Psoas muscle (tissue), 7 donors: ENCODE measurements at regions not wholly inside any gene's neighbourhood (a gene's known extent, or its start where the extent isn't known, plus 50 kb on each side); places are given as distances from the start of the nearest gene placed in this dataset.

Experiments used
- ATAC-seq, 4 donors: fragments of 200-7000 bp; cut with Tn5 transposase; one replicate each; pipeline ENCODE4 v1.9.1; 2020; ENCODE audit warnings: moderate library complexity in 3 of 4, mild to moderate bottlenecking in 2 of 4
- DNase-seq, 2 donors: peaks; one replicate each; pipeline ENCODE4 v3.0.0-alpha.2; 2020
- H3K27ac ChIP-seq: fragments of 200-600 bp; one replicate; pipeline ENCODE4 v1.8.0; 2022
- H3K27me3 ChIP-seq, 3 donors: fragments of 200-600 bp in 1 of 3; one replicate each; pipeline versions ENCODE4 v1.6.1 to v1.8.0; 2013 to 2022; ENCODE audit warnings: low read length in 2 of 3, mild to moderate bottlenecking in 2 of 3, moderate library complexity in 1 of 3; ENCODE audit not compliant: insufficient read depth in 3 of 3
- H3K36me3 ChIP-seq, 2 donors: fragments of 200-600 bp in 1 of 2; one replicate each; pipeline versions ENCODE4 v1.6.1 to v1.8.0; 2013 to 2022; ENCODE audit warnings: low read depth in 1 of 2, mild to moderate bottlenecking in 1 of 2, moderate library complexity in 1 of 2; ENCODE audit not compliant: insufficient read depth in 1 of 2
- H3K4me1 ChIP-seq: fragments of 200-600 bp; one replicate; pipeline ENCODE4 v1.8.0; 2022
- H3K4me3 ChIP-seq: fragments of 200-600 bp; one replicate; pipeline ENCODE4 v1.8.0; 2022; ENCODE audit warnings: mild to moderate bottlenecking
- H3K9me3 ChIP-seq: fragments of 200-600 bp; one replicate; pipeline ENCODE4 v1.8.0; 2022
- CTCF ChIP-seq: fragments of 200-600 bp; IDR thresholded peaks from one replicate; pipeline ENCODE4 v1.8.0; 2022; ENCODE audit warnings: antibody characterized with exemption
- WGBS, 3 donors: extraction: QIAGEN DNeasy Blood & Tissue Kit; methylation state at CpG; one replicate each; pipeline versions ENCODE4 v1.1.6 to v1.1.7; 2013; 5-methylcytosine and 5-hydroxymethylcytosine counted together
- intact Hi-C, 2 donors: fragments of 100-400 bp; cut with DNase I; formaldehyde crosslinking; loops; one replicate each; pipeline versions ENCODE4 v1.11.0 to v1.14.2; 2022
- donor health status: healthy with polysubstance abuse.
- donor health status: DM: no; HTN: no; CAD: no; lungs with moderate emphysema.
- donor health status: Bipolar disorder and iron deficiency.
- donor health status: healthy.
- donor health status: DM: yes; HTN: yes; CAD: no.
- donor health status: DM: no; HTN: no; CAD: no.
- donor health status: DM: yes; HTN: yes; CAD: no.

GRCh38 chr6:134821397-134821796, 128.5 kb downstream of the ALDH8A1 start:
- WGBS, 3 donors: 60 to 71% (median 63%) methylated on average over 4 of the region's 4 CpGs

GRCh38 chr6:134819863-134820800, 129.8 kb downstream of the ALDH8A1 start:
- DNase-seq (no peak), ATAC-seq (no peak)
- no peaks in the 10 kb centered on the region for H3K9me3 ChIP-seq
- no peak for TF ChIP-seq CTCF
- WGBS, 3 donors: 89 to 96% (median 94%) methylated on average over 3 of the region's 3 CpGs
- H3K4me3 ChIP-seq: no peak overlapping the region
- H3K4me1 ChIP-seq: no peaks in the 10 kb centered on the region
- H3K36me3 ChIP-seq: no peaks in the 10 kb centered on the region
- no peak overlapping the region for H3K27ac ChIP-seq
- H3K27me3 ChIP-seq: no peaks in the 10 kb centered on the region
- intact Hi-C loops: loop anchor here (5.0 to 10.0 kb wide), 4 partner anchors 178 to 663 kb away; no protein-coding TSS in a partner anchor

More at GRCh38 chr6:134821397-134821796, 128.5 kb downstream of the ALDH8A1 start:
- Histone ChIP-seq H3K9me3 (no peaks in the 10 kb centered on the region), H3K27ac (no peak overlapping the region), H3K27me3 (no peaks in the 10 kb centered on the region), H3K4me1 (no peaks in the 10 kb centered on the region), H3K4me3 (no peak overlapping the region), H3K36me3 (no peaks in the 10 kb centered on the region)
- intact Hi-C loops: loop anchor here (5.0 to 10.0 kb wide), 4 partner anchors 179 to 664 kb away; no protein-coding TSS in a partner anchor
- ATAC-seq: no peak
- DNase-seq: no peak
- no peak for TF ChIP-seq CTCF

GRCh38 chr6:134819236-134819635, 130.7 kb downstream of the ALDH8A1 start:
- no peaks in the 10 kb centered on the region for H3K36me3 ChIP-seq
- H3K4me1 ChIP-seq: no peaks in the 10 kb centered on the region
- 74 to 88% (median 86%) methylated on average over 2 of the region's 2 CpGs for WGBS, 3 donors
- no peak overlapping the region for H3K27ac ChIP-seq
- no peaks in the 10 kb centered on the region for H3K27me3 ChIP-seq
- ATAC-seq (no peak), DNase-seq (no peak)
- no peaks in the 10 kb centered on the region for H3K9me3 ChIP-seq
- TF ChIP-seq CTCF: no peak
- H3K4me3 ChIP-seq: no peak overlapping the region
- intact Hi-C loops: no loop called here

- Histone ChIP-seq H3K36me3 (no peaks in the 10 kb centered on the region), H3K27me3 (no peaks in the 10 kb centered on the region), H3K4me3 (no peak overlapping the region), H3K27ac (no peak overlapping the region), H3K4me1 (no peaks in the 10 kb centered on the region), H3K9me3 (no peaks in the 10 kb centered on the region)
- intact Hi-C loops: no loop called here
- no peak for TF ChIP-seq CTCF
- no peak for DNase-seq
- no peak for ATAC-seq
- 93 to 96% (median 94%) methylated on average over 10 of the region's 10 CpGs for WGBS, 3 donors
Observed at GRCh38 chr6:134817448-134817847, 132.5 kb downstream of the ALDH8A1 start.
